ENCODE measurements at regions not wholly inside any gene's neighbourhood (a gene's known extent, or its start where the extent isn't known, plus 50 kb on each side); places are given as distances from the start of the nearest gene placed in this dataset.

GRCh38 chr16:7107436-7107835 lies 225.2 kb upstream of the RBFOX1 start:
- Mint-ChIP-seq H3K4me3 (no peak overlapping the region), H3K4me1 (no peaks in the 10 kb centered on the region), H3K36me3 (no peaks in the 10 kb centered on the region), H3K27me3 (no peaks in the 10 kb centered on the region), H3K27ac (no peak overlapping the region), H3K9me3 (peaks cover 2% of the 10 kb centered on the region)
- no peak for DNase-seq (ENCODE audit: low spot score in 2 of 2)
- no peak for ATAC-seq (ENCODE audit: low read depth)

GRCh38 chr16:7103056-7103455 lies 229.6 kb upstream of the RBFOX1 start:
- H3K4me3 Mint-ChIP-seq: no peak overlapping the region
- ATAC-seq (ENCODE audit: low read depth): no peak
- H3K27ac Mint-ChIP-seq: no peak overlapping the region
- H3K27me3 Mint-ChIP-seq: no peaks in the 10 kb centered on the region
- H3K36me3 Mint-ChIP-seq: no peaks in the 10 kb centered on the region
- no peaks in the 10 kb centered on the region for H3K4me1 Mint-ChIP-seq
- peaks cover 3% of the 10 kb centered on the region for H3K9me3 Mint-ChIP-seq
- no peak for DNase-seq (ENCODE audit: low spot score in 2 of 2)

DNA sequence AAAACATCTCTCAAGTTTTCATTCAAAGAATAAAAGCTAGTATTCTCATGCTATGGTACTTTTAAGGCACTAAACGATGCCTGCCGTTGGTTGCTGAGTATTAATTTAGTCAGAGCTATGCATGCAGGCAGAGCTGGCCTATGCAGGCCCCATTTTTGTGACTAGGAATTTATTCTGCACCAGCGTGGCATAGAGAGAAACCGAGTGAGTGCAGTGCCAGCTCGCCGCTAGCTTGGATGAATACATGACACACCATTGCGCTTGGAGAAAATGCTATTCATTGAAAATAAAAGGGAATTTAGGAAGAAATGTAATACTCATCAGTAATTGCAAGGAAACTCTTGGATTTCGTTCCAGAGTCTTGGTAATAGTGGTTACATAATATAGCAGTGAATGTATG lies 231.6 kb upstream of the RBFOX1 start:
- DNase-seq (ENCODE audit: low spot score in 2 of 2) (no peak), ATAC-seq (ENCODE audit: low read depth) (no peak)
- H3K4me1 Mint-ChIP-seq: no peaks in the 10 kb centered on the region
- H3K9me3 Mint-ChIP-seq: peaks cover 3% of the 10 kb centered on the region
- H3K27ac Mint-ChIP-seq: no peak overlapping the region
- H3K36me3 Mint-ChIP-seq: no peaks in the 10 kb centered on the region
- H3K27me3 Mint-ChIP-seq: no peaks in the 10 kb centered on the region
- no peak overlapping the region for H3K4me3 Mint-ChIP-seq

DNA sequence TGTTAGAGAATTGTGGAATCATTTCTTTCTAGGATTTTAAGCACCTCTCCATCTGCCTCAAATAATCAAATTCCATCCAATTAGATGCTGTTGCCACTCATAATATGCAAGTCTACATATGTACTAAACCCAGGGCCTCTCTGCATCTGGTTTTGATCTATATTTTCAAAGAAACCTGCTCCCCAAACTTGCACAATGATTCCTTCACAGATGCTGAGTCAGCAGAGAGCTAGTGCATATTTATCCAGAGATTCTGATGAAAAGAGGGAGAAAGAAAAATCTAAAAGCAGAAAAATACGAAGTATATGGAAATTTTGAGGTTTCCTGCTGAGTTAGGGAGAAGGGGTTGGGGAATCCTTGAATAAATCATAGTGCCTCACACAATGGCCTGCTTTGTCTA lies 235.1 kb upstream of the RBFOX1 start:
- Mint-ChIP-seq H3K9me3 (peaks cover 4% of the 10 kb centered on the region), H3K36me3 (no peaks in the 10 kb centered on the region), H3K4me3 (no peak overlapping the region), H3K27me3 (no peaks in the 10 kb centered on the region), H3K4me1 (no peaks in the 10 kb centered on the region), H3K27ac (no peak overlapping the region)
- ATAC-seq (ENCODE audit: low read depth): no peak
- no peak for DNase-seq (ENCODE audit: low spot score in 2 of 2)

GRCh38 chr16:7093511-7093910 lies 239.1 kb upstream of the RBFOX1 start:
- Mint-ChIP-seq H3K36me3 (no peaks in the 10 kb centered on the region), H3K4me1 (no peaks in the 10 kb centered on the region), H3K27ac (no peak overlapping the region), H3K4me3 (no peak overlapping the region), H3K9me3 (peaks cover 1% of the 10 kb centered on the region), H3K27me3 (no peaks in the 10 kb centered on the region)
- DNase-seq (ENCODE audit: low spot score in 2 of 2) (no peak), ATAC-seq (ENCODE audit: low read depth) (no peak)

DNA sequence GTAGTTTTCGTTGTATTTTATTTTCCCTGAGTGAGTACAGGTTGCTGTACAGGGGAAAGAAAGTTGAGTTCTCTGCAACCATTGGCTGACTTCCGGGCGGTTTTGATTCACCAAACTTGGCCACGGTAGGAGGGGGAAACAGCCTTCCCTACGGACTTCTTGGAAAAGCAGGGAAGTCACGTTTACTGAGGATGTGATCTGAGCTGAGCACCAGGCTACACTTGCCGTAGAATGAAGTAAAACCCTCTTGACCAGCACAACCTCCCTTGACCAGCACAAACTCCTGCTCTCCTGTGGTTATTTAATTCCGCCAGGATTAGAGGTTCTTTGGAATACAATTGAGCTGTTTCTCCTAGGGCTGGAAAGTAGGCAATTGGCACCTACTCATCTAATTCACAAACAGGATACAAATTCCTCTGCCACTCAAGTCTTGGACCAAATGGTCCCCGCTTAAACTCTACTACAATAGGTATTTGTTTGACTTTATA lies 242.0 kb upstream of the RBFOX1 start:
- no peaks in the 10 kb centered on the region for H3K36me3 Mint-ChIP-seq
- no peak for DNase-seq (ENCODE audit: low spot score in 2 of 2)
- peaks cover 1% of the 10 kb centered on the region for H3K9me3 Mint-ChIP-seq
- H3K4me1 Mint-ChIP-seq: no peaks in the 10 kb centered on the region
- ATAC-seq (ENCODE audit: low read depth): no peak
- H3K4me3 Mint-ChIP-seq: no peak overlapping the region
- H3K27me3 Mint-ChIP-seq: no peaks in the 10 kb centered on the region
- H3K27ac Mint-ChIP-seq: no peak overlapping the region

- H3K27ac Mint-ChIP-seq: no peak overlapping the region
- DNase-seq (ENCODE audit: low spot score in 2 of 2) (no peak), ATAC-seq (ENCODE audit: low read depth) (no peak)
- peaks cover 2% of the 10 kb centered on the region for H3K9me3 Mint-ChIP-seq
- H3K36me3 Mint-ChIP-seq: no peaks in the 10 kb centered on the region
- H3K4me3 Mint-ChIP-seq: no peak overlapping the region
- H3K4me1 Mint-ChIP-seq: no peaks in the 10 kb centered on the region
- H3K27me3 Mint-ChIP-seq: no peaks in the 10 kb centered on the region
Measured at GRCh38 chr16:7089751-7090150, 242.9 kb upstream of the RBFOX1 start.

GRCh38 chr16:7088711-7089110 lies 243.9 kb upstream of the RBFOX1 start:
- DNase-seq (ENCODE audit: low spot score in 2 of 2): no peak

GRCh38 chr16:7086822-7087616 lies 245.6 kb upstream of the RBFOX1 start:
- Mint-ChIP-seq H3K27me3 (no peaks in the 10 kb centered on the region), H3K4me1 (no peaks in the 10 kb centered on the region), H3K4me3 (no peak overlapping the region), H3K9me3 (peaks cover 2% of the 10 kb centered on the region), H3K36me3 (no peaks in the 10 kb centered on the region), H3K27ac (no peak overlapping the region)
- ATAC-seq (ENCODE audit: low read depth): no peak
- DNase-seq (ENCODE audit: low spot score in 2 of 2): no peak

More at GRCh38 chr16:7088711-7089110, 243.9 kb upstream of the RBFOX1 start:
- no peaks in the 10 kb centered on the region for H3K27me3 Mint-ChIP-seq
- H3K27ac Mint-ChIP-seq: no peak overlapping the region
- H3K4me1 Mint-ChIP-seq: no peaks in the 10 kb centered on the region
- no peaks in the 10 kb centered on the region for H3K36me3 Mint-ChIP-seq
- H3K9me3 Mint-ChIP-seq: peaks cover 2% of the 10 kb centered on the region
- no peak for ATAC-seq (ENCODE audit: low read depth)
- no peak overlapping the region for H3K4me3 Mint-ChIP-seq

DNA sequence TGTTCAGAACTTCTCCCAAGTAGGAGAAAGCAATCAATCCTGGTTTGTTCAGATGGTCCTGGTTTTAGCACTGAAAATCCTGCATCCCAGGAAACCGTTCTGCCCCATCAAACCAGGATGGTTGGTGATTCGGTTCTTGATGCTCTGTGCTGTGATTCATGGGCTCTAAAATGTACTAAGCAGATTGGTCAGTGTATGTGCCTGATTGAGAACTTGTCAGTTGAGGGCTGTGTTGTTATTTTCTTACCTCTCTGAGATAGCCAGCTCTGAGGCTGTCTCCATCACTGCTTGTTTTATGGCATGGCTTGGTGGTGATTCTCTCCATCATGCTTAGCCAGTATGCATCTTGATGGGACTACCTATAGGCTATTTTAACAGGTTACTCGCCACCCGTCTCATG lies 246.9 kb upstream of the RBFOX1 start:
- no peaks in the 10 kb centered on the region for H3K36me3 Mint-ChIP-seq
- H3K9me3 Mint-ChIP-seq: peaks cover 2% of the 10 kb centered on the region
- ATAC-seq (ENCODE audit: low read depth) (no peak), DNase-seq (ENCODE audit: low spot score in 2 of 2) (no peak)
- no peak overlapping the region for H3K4me3 Mint-ChIP-seq
- no peak overlapping the region for H3K27ac Mint-ChIP-seq
- H3K4me1 Mint-ChIP-seq: no peaks in the 10 kb centered on the region
- no peaks in the 10 kb centered on the region for H3K27me3 Mint-ChIP-seq

DNA sequence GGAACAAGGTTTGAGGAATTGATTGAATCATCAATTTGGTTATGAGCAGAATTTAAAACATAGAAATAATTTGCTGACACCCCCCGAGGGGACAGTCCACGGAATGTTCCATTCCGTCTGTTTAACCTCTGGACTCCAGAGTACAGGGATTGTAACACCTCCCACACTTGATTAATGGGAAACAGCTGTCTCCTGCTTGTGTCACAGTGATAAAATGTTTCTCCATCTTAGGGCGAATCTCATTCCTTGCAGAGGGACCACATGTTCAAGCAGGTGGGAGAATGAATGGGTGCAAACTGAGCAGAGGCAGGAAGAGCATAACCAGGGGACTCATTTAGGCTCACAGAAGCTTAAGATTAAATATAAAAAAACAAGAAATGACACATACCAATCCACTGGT lies 249.5 kb upstream of the RBFOX1 start:
- H3K4me3 Mint-ChIP-seq: no peak overlapping the region
- H3K36me3 Mint-ChIP-seq: no peaks in the 10 kb centered on the region
- ATAC-seq (ENCODE audit: low read depth): no peak
- H3K4me1 Mint-ChIP-seq: no peaks in the 10 kb centered on the region
- H3K27ac Mint-ChIP-seq: no peak overlapping the region
- DNase-seq (ENCODE audit: low spot score in 2 of 2): no peak
- no peaks in the 10 kb centered on the region for H3K27me3 Mint-ChIP-seq
- peaks cover 5% of the 10 kb centered on the region for H3K9me3 Mint-ChIP-seq

GRCh38 chr16:7077636-7078035 lies 255.0 kb upstream of the RBFOX1 start:
- no peak for ATAC-seq (ENCODE audit: low read depth)
- no peak overlapping the region for H3K27ac Mint-ChIP-seq
- no peak for DNase-seq (ENCODE audit: low spot score in 2 of 2)
- H3K9me3 Mint-ChIP-seq: peaks cover 11% of the 10 kb centered on the region
- no peaks in the 10 kb centered on the region for H3K27me3 Mint-ChIP-seq
- H3K4me3 Mint-ChIP-seq: no peak overlapping the region
- H3K4me1 Mint-ChIP-seq: no peaks in the 10 kb centered on the region
- peaks cover 2% of the 10 kb centered on the region for H3K36me3 Mint-ChIP-seq

DNA sequence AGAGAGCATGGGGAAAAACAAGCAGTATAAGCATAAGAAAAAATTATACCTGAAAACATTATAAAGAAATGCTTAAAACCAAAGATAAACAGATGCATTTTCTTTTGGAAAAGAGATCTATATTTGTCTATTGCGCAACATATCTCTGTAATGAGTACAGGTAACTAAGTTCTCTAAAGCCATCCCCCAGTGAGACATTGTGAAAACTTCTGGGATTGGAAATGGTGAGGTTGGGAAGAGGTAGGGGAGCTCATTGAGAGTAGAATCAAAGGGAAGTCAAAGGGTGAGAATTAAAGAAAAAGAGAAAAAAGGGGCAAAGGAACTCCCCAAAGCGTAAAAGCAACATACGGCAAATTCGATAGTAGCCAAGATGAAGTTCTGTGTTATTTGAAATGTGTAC lies 257.9 kb upstream of the RBFOX1 start:
- H3K4me1 Mint-ChIP-seq: no peaks in the 10 kb centered on the region
- no peak overlapping the region for H3K27ac Mint-ChIP-seq
- no peak for DNase-seq (ENCODE audit: low spot score in 2 of 2)
- peaks cover 2% of the 10 kb centered on the region for H3K36me3 Mint-ChIP-seq
- no peaks in the 10 kb centered on the region for H3K27me3 Mint-ChIP-seq
- no peak overlapping the region for H3K4me3 Mint-ChIP-seq
- H3K9me3 Mint-ChIP-seq: peaks cover 14% of the 10 kb centered on the region
- ATAC-seq (ENCODE audit: low read depth): no peak

DNA sequence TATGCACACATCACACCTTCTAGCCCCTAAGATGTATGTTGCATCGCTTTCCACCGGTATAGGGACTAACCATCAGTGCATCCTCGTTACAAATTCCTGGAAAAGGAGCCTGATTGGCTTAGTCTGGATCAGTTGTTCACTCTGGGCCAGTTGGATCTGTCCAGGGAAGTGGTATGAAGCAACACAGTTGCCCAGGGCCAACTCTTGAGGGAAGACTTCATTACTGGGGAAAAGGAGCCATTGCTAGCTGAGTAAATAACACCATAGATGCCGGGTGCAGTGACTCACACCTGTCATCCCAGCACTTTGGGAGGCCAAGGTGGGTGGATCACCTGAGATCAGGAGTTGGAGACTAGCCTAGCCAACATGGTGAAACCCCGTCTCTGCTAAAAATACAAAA lies 275.2 kb upstream of the RBFOX1 start:
- Mint-ChIP-seq H3K4me1 (no peaks in the 10 kb centered on the region), H3K9me3 (peaks cover 3% of the 10 kb centered on the region), H3K27me3 (no peaks in the 10 kb centered on the region), H3K36me3 (no peaks in the 10 kb centered on the region), H3K27ac (no peak overlapping the region), H3K4me3 (no peak overlapping the region)
- ATAC-seq (ENCODE audit: low read depth) (no peak), DNase-seq (ENCODE audit: low spot score in 2 of 2) (no peak)

DNA sequence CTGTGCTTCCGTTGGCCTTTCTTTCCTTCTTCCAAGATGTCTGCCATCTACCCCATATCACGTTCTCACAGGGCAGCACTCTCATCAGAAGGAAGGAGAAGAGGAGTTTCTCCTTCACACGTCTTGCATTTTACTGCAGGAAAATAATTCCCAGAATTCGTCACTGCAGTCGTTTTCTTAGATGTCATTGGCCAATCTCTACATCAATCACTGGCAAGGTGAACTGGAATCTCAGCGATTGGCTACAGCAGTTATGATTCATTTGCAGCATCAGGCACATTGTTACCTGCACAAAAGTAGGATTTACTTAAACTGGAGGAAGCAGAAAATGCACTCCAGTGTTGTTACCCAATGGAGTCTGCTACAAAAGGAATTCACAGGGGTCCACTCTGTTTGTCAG lies 277.2 kb upstream of the RBFOX1 start:
- H3K27me3 Mint-ChIP-seq: no peaks in the 10 kb centered on the region

More for the DNA sequence above, 277.2 kb upstream of the RBFOX1 start:
- Mint-ChIP-seq H3K36me3 (no peaks in the 10 kb centered on the region), H3K4me1 (no peaks in the 10 kb centered on the region), H3K27ac (no peak overlapping the region), H3K4me3 (no peak overlapping the region), H3K9me3 (peaks cover 1% of the 10 kb centered on the region)
- ATAC-seq (ENCODE audit: low read depth): no peak
- DNase-seq (ENCODE audit: low spot score in 2 of 2): no peak

Data from memory B cell (primary cell).